Hepatocyte (in vitro differentiated cells): ENCODE measurements at regions not wholly inside any gene's neighbourhood (a gene's known extent, or its start where the extent isn't known, plus 50 kb on each side); places are given as distances from the start of the nearest gene placed in this dataset.

Source experiments
- EZH2 ChIP-seq: fragments of 200-600 bp; sonication (generic); IDR thresholded peaks from 2 replicates; pipeline ENCODE4 v1.6.1; 2016; ENCODE audit warnings: antibody characterized with exemption, mild to moderate bottlenecking, borderline replicate concordance
- TF ChIP-seq, protein P1 (sequence below): fragments of 200-600 bp; sonication (generic); IDR thresholded peaks from 2 replicates; pipeline ENCODE4 v1.5.1; 2016; ENCODE audit warnings: antibody characterized with exemption, mild to moderate bottlenecking; ENCODE audit not compliant: poor library complexity

DNA sequence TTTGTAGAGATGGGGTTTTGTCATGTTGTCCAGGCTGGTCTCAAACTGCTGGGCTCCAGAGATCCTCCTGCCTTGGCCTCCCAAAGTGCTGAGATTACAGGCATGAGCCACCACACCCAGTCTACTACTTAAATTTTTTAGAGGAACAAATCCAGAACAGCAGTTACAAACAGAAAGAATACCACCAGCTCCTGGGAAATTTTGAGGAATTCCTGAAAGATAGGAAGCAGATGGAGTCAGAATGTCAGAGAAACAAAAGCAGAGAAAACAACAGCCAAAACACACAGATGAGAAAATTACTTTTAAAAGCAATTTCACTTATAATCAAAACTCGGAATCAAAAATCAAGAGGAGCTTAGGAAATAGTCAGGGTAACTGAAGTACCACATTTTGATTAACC, 543.3 kb upstream of the MARCKS start:
- TF ChIP-seq, protein P1, sequence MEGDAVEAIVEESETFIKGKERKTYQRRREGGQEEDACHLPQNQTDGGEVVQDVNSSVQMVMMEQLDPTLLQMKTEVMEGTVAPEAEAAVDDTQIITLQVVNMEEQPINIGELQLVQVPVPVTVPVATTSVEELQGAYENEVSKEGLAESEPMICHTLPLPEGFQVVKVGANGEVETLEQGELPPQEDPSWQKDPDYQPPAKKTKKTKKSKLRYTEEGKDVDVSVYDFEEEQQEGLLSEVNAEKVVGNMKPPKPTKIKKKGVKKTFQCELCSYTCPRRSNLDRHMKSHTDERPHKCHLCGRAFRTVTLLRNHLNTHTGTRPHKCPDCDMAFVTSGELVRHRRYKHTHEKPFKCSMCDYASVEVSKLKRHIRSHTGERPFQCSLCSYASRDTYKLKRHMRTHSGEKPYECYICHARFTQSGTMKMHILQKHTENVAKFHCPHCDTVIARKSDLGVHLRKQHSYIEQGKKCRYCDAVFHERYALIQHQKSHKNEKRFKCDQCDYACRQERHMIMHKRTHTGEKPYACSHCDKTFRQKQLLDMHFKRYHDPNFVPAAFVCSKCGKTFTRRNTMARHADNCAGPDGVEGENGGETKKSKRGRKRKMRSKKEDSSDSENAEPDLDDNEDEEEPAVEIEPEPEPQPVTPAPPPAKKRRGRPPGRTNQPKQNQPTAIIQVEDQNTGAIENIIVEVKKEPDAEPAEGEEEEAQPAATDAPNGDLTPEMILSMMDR, result no peak
- no peak for TF ChIP-seq EZH2
